Fibroblast of pulmonary artery (primary cell): ENCODE measurements at regions not wholly inside any gene's neighbourhood (a gene's known extent, or its start where the extent isn't known, plus 50 kb on each side); places are given as distances from the start of the nearest gene placed in this dataset.

ENCODE experiments used
- DNase-seq: peaks from one replicate; pipeline ENCODE4 v3.0.0-alpha.2; 2010; ENCODE audit warnings: low read depth
- H3K4me3 ChIP-seq: replicated peaks from 2 replicates; pipeline ENCODE4 v1.5.1; 2011; ENCODE audit warnings: low read depth, mild to moderate bottlenecking, control low read depth, low read length, moderate library complexity
- CTCF ChIP-seq: IDR thresholded peaks from 2 replicates; pipeline ENCODE4 v1.5.1; 2011; ENCODE audit warnings: mild to moderate bottlenecking, control low read depth, low read length, inconsistent platforms; ENCODE audit errors: missing control alignments

GRCh38 chr3:182005701-182006100 lies 294.0 kb downstream of the SOX2 start:
- H3K4me3 ChIP-seq = no peak overlapping the region
- no peak for TF ChIP-seq CTCF
- no peak for DNase-seq

- no peak for DNase-seq
- no peak overlapping the region for H3K4me3 ChIP-seq
- TF ChIP-seq CTCF = no peak
Observed at GRCh38 chr3:182006431-182006830, 294.7 kb downstream of the SOX2 start.

GRCh38 chr3:182007441-182007840 lies 295.7 kb downstream of the SOX2 start:
- TF ChIP-seq CTCF = no peak
- no peak overlapping the region for H3K4me3 ChIP-seq
- no peak for DNase-seq

- no peak overlapping the region for H3K4me3 ChIP-seq
- TF ChIP-seq CTCF = no peak
- no peak for DNase-seq
Observed at GRCh38 chr3:182018361-182018760, 306.6 kb downstream of the SOX2 start.

GRCh38 chr3:182019926-182020325 lies 308.2 kb downstream of the SOX2 start:
- H3K4me3 ChIP-seq = no peak overlapping the region
- no peak for DNase-seq
- TF ChIP-seq CTCF = no peak

GRCh38 chr3:182023843-182024242 lies 312.1 kb downstream of the SOX2 start:
- DNase-seq = no peak
- no peak overlapping the region for H3K4me3 ChIP-seq
- TF ChIP-seq CTCF = no peak

- TF ChIP-seq CTCF = no peak
- no peak overlapping the region for H3K4me3 ChIP-seq
- no peak for DNase-seq
Observed at GRCh38 chr3:182027366-182027765, 315.6 kb downstream of the SOX2 start.
